T-cell (primary cell): ENCODE measurements at regions not wholly inside any gene's neighbourhood (a gene's known extent, or its start where the extent isn't known, plus 50 kb on each side); places are given as distances from the start of the nearest gene placed in this dataset.

Experiments
- ATAC-seq, 4 experiments: fragments of 200-7000 bp in 3 of 4; fragments of 150-1000 bp in 1 of 4; cut with Tn5 transposase; replicated peaks in 1 of 4; 1 replicate in 3 of 4; 2 replicates in 1 of 4; pipeline ENCODE4 v1.10.0; 2021; ENCODE audit warnings: moderate library complexity in 3 of 4, mild to moderate bottlenecking in 2 of 4, moderate number of reproducible peaks in 1 of 4
- CTCF ChIA-PET, 2 donors: fragments of 300-600 bp; sonication (Branson Sonifier 250); formaldehyde crosslinking; loops; one replicate each; lab custom pipeline; 2022; ENCODE audit warnings: antibody characterized with exemption in 2 of 2; lab: Charles Lee
- POLR2A ChIA-PET, 2 donors: fragments of 300-600 bp; sonication (Branson Sonifier 250); formaldehyde crosslinking; loops; one replicate each; lab custom pipeline; 2022; ENCODE audit warnings: antibody characterized with exemption in 2 of 2; lab: Charles Lee
- DNase-seq, 35 experiments: peaks; one replicate each; pipeline versions ENCODE4 v3.0.0 to v3.0.0-alpha.2; 2013 to 2023
- H3K27ac ChIP-seq: one replicate; pipeline ENCODE4 v1.5.1; 2013; ENCODE audit warnings: low read length
- H3K27me3 ChIP-seq, 2 experiments: replicated peaks in 1 of 2; 1 replicate in 1 of 2; 2 replicates in 1 of 2; pipeline versions ENCODE4 v1.6.1 to v1.7.0; 2013; ENCODE audit warnings: low read length in 1 of 2, mixed read lengths in 1 of 2; ENCODE audit not compliant: control insufficient read depth in 2 of 2, insufficient read depth in 2 of 2; ENCODE audit errors: extremely low read depth in 1 of 2
- H3K36me3 ChIP-seq, 2 donors: 1 replicate in 1 of 2; 2 replicates in 1 of 2; pipeline versions ENCODE4 v1.6.1 to v1.7.0; 2013; ENCODE audit warnings: low read length in 1 of 2; ENCODE audit not compliant: control insufficient read depth in 2 of 2, insufficient read depth in 1 of 2; ENCODE audit errors: extremely low read depth in 1 of 2
- H3K4me1 ChIP-seq, 2 experiments: 1 replicate in 1 of 2; 2 replicates in 1 of 2; pipeline versions ENCODE4 v1.6.1 to v1.7.0; 2013; ENCODE audit warnings: low read length in 2 of 2, mixed read lengths in 1 of 2; ENCODE audit not compliant: insufficient read depth in 2 of 2, control insufficient read depth in 1 of 2; ENCODE audit errors: extremely low read depth in 1 of 2
- H3K4me3 ChIP-seq, 2 donors: 1 replicate in 1 of 2; 2 replicates in 1 of 2; pipeline versions ENCODE4 v1.5.1 to v1.7.0; 2013; ENCODE audit warnings: mild to moderate bottlenecking in 2 of 2, low read length in 1 of 2, moderate library complexity in 1 of 2; ENCODE audit not compliant: control insufficient read depth in 1 of 2; ENCODE audit errors: extremely low read depth in 1 of 2
- H3K9me3 ChIP-seq: 2 replicates; pipeline ENCODE4 v1.7.0; 2013
- H3K27ac Mint-ChIP-seq, 2 donors: one replicate each; pipeline ENCODE4 v1.8.0; 2020 to 2021; ENCODE audit warnings: mild to moderate bottlenecking in 2 of 2, mixed read lengths in 2 of 2
- H3K27me3 Mint-ChIP-seq, 2 donors: one replicate each; pipeline ENCODE4 v1.8.0; 2021 to 2022; ENCODE audit warnings: mixed read lengths in 2 of 2
- H3K36me3 Mint-ChIP-seq: one replicate; pipeline ENCODE4 v1.8.0; 2021; ENCODE audit warnings: mixed read lengths
- H3K4me1 Mint-ChIP-seq, 3 donors: one replicate each; pipeline ENCODE4 v1.8.0; 2020 to 2022; ENCODE audit warnings: mixed read lengths in 3 of 3, mild to moderate bottlenecking in 1 of 3
- H3K4me3 Mint-ChIP-seq, 3 donors: one replicate each; pipeline ENCODE4 v1.8.0; 2020 to 2022; ENCODE audit warnings: mild to moderate bottlenecking in 3 of 3, mixed read lengths in 3 of 3, moderate library complexity in 3 of 3
- H3K9me3 Mint-ChIP-seq, 3 donors: one replicate each; pipeline ENCODE4 v1.8.0; 2020 to 2022; ENCODE audit warnings: mixed read lengths in 3 of 3
- WGBS: methylation state at CpG from one replicate; pipeline ENCODE4 v1.1.5; 2013; ENCODE audit warnings: missing lambda C conversion rate; ENCODE audit not compliant: insufficient coverage; 5-methylcytosine and 5-hydroxymethylcytosine counted together

GRCh38 chr2:35082072-35082471 lies 1273.5 kb upstream of the CRIM1 start:
- H3K4me1 ChIP-seq = no peaks in the 10 kb centered on the region
- H3K27ac ChIP-seq = no peak overlapping the region
- ATAC-seq = no peak
- ChIA-PET CTCF (no interaction called here), POLR2A (no interaction called here)
- H3K4me3 ChIP-seq = no peak overlapping the region
- Mint-ChIP-seq H3K27me3 (no peaks in the 10 kb centered on the region), H3K4me1 (no peaks in the 10 kb centered on the region), H3K27ac (no peak overlapping the region), H3K36me3 (no peaks in the 10 kb centered on the region), H3K4me3 (no peak overlapping the region), H3K9me3 (peaks cover 0 to 8% (median 8%) of the 10 kb centered on the region in 3 donors)
- H3K9me3 ChIP-seq = no peaks in the 10 kb centered on the region
- no CpG with 5 or more reads among the region's 4 CpGs for WGBS
- no peaks in the 10 kb centered on the region for H3K36me3 ChIP-seq
- H3K27me3 ChIP-seq = no peaks in the 10 kb centered on the region
- no peak for DNase-seq

- 83% methylated on average over 1 of the region's 1 CpG for WGBS
Measured at GRCh38 chr2:35081622-35082015, 1274.0 kb upstream of the CRIM1 start.

GRCh38 chr2:35081001-35081621 lies 1274.5 kb upstream of the CRIM1 start:
- H3K27me3 ChIP-seq = no peaks in the 10 kb centered on the region
- H3K9me3 ChIP-seq = no peaks in the 10 kb centered on the region
- H3K4me1 ChIP-seq = no peaks in the 10 kb centered on the region
- no peak overlapping the region for H3K4me3 Mint-ChIP-seq
- no peak for ATAC-seq
- DNase-seq = no peak
- peaks cover 0 to 5% (median 0%) of the 10 kb centered on the region in 3 donors for H3K9me3 Mint-ChIP-seq
- POLR2A ChIA-PET = no interaction called here
- H3K27me3 Mint-ChIP-seq = no peaks in the 10 kb centered on the region
- H3K4me3 ChIP-seq = no peak overlapping the region
- H3K27ac Mint-ChIP-seq = no peak overlapping the region
- no peak overlapping the region for H3K27ac ChIP-seq
- no peaks in the 10 kb centered on the region for H3K36me3 Mint-ChIP-seq
- H3K4me1 Mint-ChIP-seq = no peaks in the 10 kb centered on the region
- no peaks in the 10 kb centered on the region for H3K36me3 ChIP-seq
- WGBS = no CpG with 5 or more reads among the region's 1 CpG
- CTCF ChIA-PET = no interaction called here

More at GRCh38 chr2:35081622-35082015, 1274.0 kb upstream of the CRIM1 start:
- H3K4me1 Mint-ChIP-seq = no peaks in the 10 kb centered on the region
- H3K4me3 Mint-ChIP-seq = no peak overlapping the region
- Histone ChIP-seq H3K9me3 (no peaks in the 10 kb centered on the region), H3K36me3 (no peaks in the 10 kb centered on the region), H3K27ac (no peak overlapping the region), H3K4me3 (no peak overlapping the region), H3K27me3 (no peaks in the 10 kb centered on the region), H3K4me1 (no peaks in the 10 kb centered on the region)
- H3K27me3 Mint-ChIP-seq = no peaks in the 10 kb centered on the region
- no peak for ATAC-seq
- POLR2A ChIA-PET = no interaction called here
- no peaks in the 10 kb centered on the region for H3K36me3 Mint-ChIP-seq
- CTCF ChIA-PET = no interaction called here
- peaks cover 0 to 5% (median 5%) of the 10 kb centered on the region in 3 donors for H3K9me3 Mint-ChIP-seq
- no peak for DNase-seq
- H3K27ac Mint-ChIP-seq = no peak overlapping the region

- H3K9me3 ChIP-seq = no peaks in the 10 kb centered on the region
- no CpG with 5 or more reads among the region's 5 CpGs for WGBS
Measured at GRCh38 chr2:35080231-35080910, 1275.2 kb upstream of the CRIM1 start.

GRCh38 chr2:35067420-35067819 lies 1288.2 kb upstream of the CRIM1 start:
- Histone ChIP-seq H3K36me3 (no peaks in the 10 kb centered on the region), H3K4me1 (no peaks in the 10 kb centered on the region), H3K27me3 (no peaks in the 10 kb centered on the region), H3K9me3 (peaks cover 2% of the 10 kb centered on the region), H3K27ac (no peak overlapping the region), H3K4me3 (no peak overlapping the region)
- ChIA-PET CTCF (no interaction called here), POLR2A (no interaction called here)
- peaks cover 14 to 25% (median 23%) of the 10 kb centered on the region in 3 donors for H3K9me3 Mint-ChIP-seq
- DNase-seq (no peak), ATAC-seq (no peak)
- H3K36me3 Mint-ChIP-seq = no peaks in the 10 kb centered on the region
- H3K27ac Mint-ChIP-seq = no peak overlapping the region
- no peaks in the 10 kb centered on the region for H3K4me1 Mint-ChIP-seq
- no peaks in the 10 kb centered on the region for H3K27me3 Mint-ChIP-seq
- H3K4me3 Mint-ChIP-seq = no peak overlapping the region
- WGBS = 23% methylated on average over 1 of the region's 1 CpG

More at GRCh38 chr2:35080231-35080910, 1275.2 kb upstream of the CRIM1 start:
- Histone ChIP-seq H3K4me3 (no peak overlapping the region), H3K4me1 (no peaks in the 10 kb centered on the region), H3K27me3 (no peaks in the 10 kb centered on the region), H3K36me3 (no peaks in the 10 kb centered on the region), H3K27ac (no peak overlapping the region)
- Mint-ChIP-seq H3K9me3 (peaks cover 0 to 5% (median 0%) of the 10 kb centered on the region in 3 donors), H3K4me3 (no peak overlapping the region), H3K27ac (no peak overlapping the region), H3K4me1 (no peaks in the 10 kb centered on the region), H3K27me3 (no peaks in the 10 kb centered on the region), H3K36me3 (no peaks in the 10 kb centered on the region)
- ChIA-PET POLR2A (no interaction called here), CTCF (no interaction called here)
- no peak for DNase-seq
- no peak for ATAC-seq

- no peaks in the 10 kb centered on the region for H3K4me1 ChIP-seq
- DNase-seq = no peak
- H3K27ac ChIP-seq = no peak overlapping the region
- 73% methylated on average over 3 of the region's 5 CpGs for WGBS
- Mint-ChIP-seq H3K27me3 (no peaks in the 10 kb centered on the region), H3K36me3 (no peaks in the 10 kb centered on the region), H3K4me3 (no peak overlapping the region), H3K9me3 (peaks cover under 1 to 19% (median 9%) of the 10 kb centered on the region in 3 donors), H3K4me1 (no peaks in the 10 kb centered on the region), H3K27ac (no peak overlapping the region)
- ATAC-seq = no peak
- H3K27me3 ChIP-seq = no peaks in the 10 kb centered on the region
- ChIA-PET CTCF (no interaction called here), POLR2A (no interaction called here)
- no peaks in the 10 kb centered on the region for H3K36me3 ChIP-seq
- H3K4me3 ChIP-seq = no peak overlapping the region
- peaks cover 4% of the 10 kb centered on the region for H3K9me3 ChIP-seq
Measured at GRCh38 chr2:35063836-35064235, 1291.7 kb upstream of the CRIM1 start.
